SK-N-SH treated with all-trans-retinoic acid at 6 μM for 48 hours (cell line): ENCODE measurements at regions not wholly inside any gene's neighbourhood (a gene's known extent, or its start where the extent isn't known, plus 50 kb on each side); places are given as distances from the start of the nearest gene placed in this dataset.

Experiments
- ARNTL ChIP-seq: fragments of 450-650 bp; formaldehyde crosslinking; IDR thresholded peaks from 2 replicates; pipeline ENCODE4 v1.5.0; 2020; ENCODE audit warnings: low read depth, mild to moderate bottlenecking, moderate library complexity, borderline replicate concordance
- CSRNP3 ChIP-seq: fragments of 250-450 bp; sonication (Bioruptor Pico); IDR thresholded peaks from 2 replicates; pipeline ENCODE4 v1.5.1; 2021; ENCODE audit warnings: mild to moderate bottlenecking, moderate library complexity
- ESRRG ChIP-seq: fragments of 250-450 bp; sonication (Bioruptor Pico); IDR thresholded peaks from 2 replicates; pipeline ENCODE4 v1.6.1; 2021; ENCODE audit warnings: mild to moderate bottlenecking
- RARB ChIP-seq: fragments of 250-450 bp; sonication (Bioruptor Pico); IDR thresholded peaks from 2 replicates; pipeline ENCODE4 v1.8.0; 2021; ENCODE audit warnings: mild to moderate bottlenecking, moderate library complexity
- TSHZ2 ChIP-seq: fragments of 250-450 bp; sonication (Bioruptor Pico); IDR thresholded peaks from 2 replicates; pipeline ENCODE4 v1.5.0; 2020; ENCODE audit warnings: mild to moderate bottlenecking, moderate library complexity
- TF ChIP-seq, protein P1 (sequence below): fragments of 250-450 bp; sonication (Bioruptor Pico); IDR thresholded peaks from 2 replicates; pipeline ENCODE4 v1.5.1; 2020; ENCODE audit warnings: low read depth, mild to moderate bottlenecking, moderate library complexity

- no peak for TF ChIP-seq CSRNP3 (CRISPR knock-in tag)
- TF ChIP-seq TSHZ2 (CRISPR knock-in tag): no peak
- TF ChIP-seq, protein P1, sequence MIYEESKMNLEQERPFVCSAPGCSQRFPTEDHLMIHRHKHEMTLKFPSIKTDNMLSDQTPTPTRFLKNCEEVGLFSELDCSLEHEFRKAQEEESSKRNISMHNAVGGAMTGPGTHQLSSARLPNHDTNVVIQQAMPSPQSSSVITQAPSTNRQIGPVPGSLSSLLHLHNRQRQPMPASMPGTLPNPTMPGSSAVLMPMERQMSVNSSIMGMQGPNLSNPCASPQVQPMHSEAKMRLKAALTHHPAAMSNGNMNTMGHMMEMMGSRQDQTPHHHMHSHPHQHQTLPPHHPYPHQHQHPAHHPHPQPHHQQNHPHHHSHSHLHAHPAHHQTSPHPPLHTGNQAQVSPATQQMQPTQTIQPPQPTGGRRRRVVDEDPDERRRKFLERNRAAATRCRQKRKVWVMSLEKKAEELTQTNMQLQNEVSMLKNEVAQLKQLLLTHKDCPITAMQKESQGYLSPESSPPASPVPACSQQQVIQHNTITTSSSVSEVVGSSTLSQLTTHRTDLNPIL (CRISPR knock-in tag): no peak
- TF ChIP-seq ESRRG (CRISPR knock-in tag): no peak
- no peak for TF ChIP-seq ARNTL (CRISPR knock-in tag)
- no peak for TF ChIP-seq RARB
Observed at GRCh38 chr3:145737952-145738351, 423.0 kb downstream of the PLOD2 start.
